Type B pancreatic cell (in vitro differentiated cells): ENCODE measurements at regions not wholly inside any gene's neighbourhood (a gene's known extent, or its start where the extent isn't known, plus 50 kb on each side); places are given as distances from the start of the nearest gene placed in this dataset.

Experiments
- DNase-seq: peaks from one replicate; pipeline ENCODE4 v3.0.0; 2021; ENCODE audit warnings: mixed read lengths; ENCODE audit not compliant: unreplicated experiment; ENCODE audit errors: extremely low spot score
- H3K27ac Mint-ChIP-seq: 2 replicates; pipeline ENCODE4 v1.8.0; 2021; ENCODE audit warnings: mild to moderate bottlenecking, mixed read lengths
- H3K27me3 Mint-ChIP-seq: 2 replicates; pipeline ENCODE4 v1.8.0; 2021; ENCODE audit warnings: mixed read lengths
- H3K36me3 Mint-ChIP-seq: 2 replicates; pipeline ENCODE4 v1.8.0; 2021; ENCODE audit warnings: mixed read lengths
- H3K4me1 Mint-ChIP-seq: one replicate; pipeline ENCODE4 v1.8.0; 2021; ENCODE audit warnings: mixed read lengths; ENCODE audit not compliant: unreplicated experiment
- H3K4me3 Mint-ChIP-seq: 2 replicates; pipeline ENCODE4 v1.8.0; 2021; ENCODE audit warnings: mild to moderate bottlenecking, mixed read lengths
- H3K9me3 Mint-ChIP-seq: 2 replicates; pipeline ENCODE4 v1.8.0; 2021; ENCODE audit warnings: mixed read lengths
- CTCF ChIP-seq: fragments of 200-600 bp; sonication (generic); conservative IDR thresholded peaks from 2 replicates; pipeline ENCODE4 v1.5.0; 2021; ENCODE audit warnings: antibody characterized with exemption, mild to moderate bottlenecking

GRCh38 chr4:173883821-173884220 lies 353.8 kb upstream of the HAND2 start:
- Mint-ChIP-seq H3K9me3 (peaks cover 10% of the 10 kb centered on the region), H3K4me1 (peaks cover 10% of the 10 kb centered on the region), H3K4me3 (no peak overlapping the region), H3K27me3 (no peaks in the 10 kb centered on the region), H3K36me3 (no peaks in the 10 kb centered on the region), H3K27ac (no peak overlapping the region)
- no peak for TF ChIP-seq CTCF
- no peak for DNase-seq

- H3K36me3 Mint-ChIP-seq, result no peaks in the 10 kb centered on the region
- no peak for TF ChIP-seq CTCF
- H3K27ac Mint-ChIP-seq, result no peak overlapping the region
- H3K27me3 Mint-ChIP-seq, result no peaks in the 10 kb centered on the region
- DNase-seq, result no peak
- peaks cover 10% of the 10 kb centered on the region for H3K4me1 Mint-ChIP-seq
- no peaks in the 10 kb centered on the region for H3K9me3 Mint-ChIP-seq
- no peak overlapping the region for H3K4me3 Mint-ChIP-seq
Measured at GRCh38 chr4:173880897-173881296, 350.9 kb upstream of the HAND2 start.

- TF ChIP-seq CTCF, result no peak
- Mint-ChIP-seq H3K4me1 (peaks cover 10% of the 10 kb centered on the region), H3K4me3 (no peak overlapping the region), H3K27ac (no peak overlapping the region), H3K9me3 (no peaks in the 10 kb centered on the region), H3K27me3 (no peaks in the 10 kb centered on the region), H3K36me3 (no peaks in the 10 kb centered on the region)
- no peak for DNase-seq
Measured at GRCh38 chr4:173879509-173879908, 349.5 kb upstream of the HAND2 start.

- Mint-ChIP-seq H3K36me3 (no peaks in the 10 kb centered on the region), H3K4me1 (peaks cover 10% of the 10 kb centered on the region), H3K9me3 (no peaks in the 10 kb centered on the region), H3K27ac (no peak overlapping the region), H3K27me3 (no peaks in the 10 kb centered on the region), H3K4me3 (no peak overlapping the region)
- TF ChIP-seq CTCF, result no peak
- DNase-seq, result no peak
Measured at GRCh38 chr4:173878701-173879100, 348.7 kb upstream of the HAND2 start.

GRCh38 chr4:173871643-173872042 lies 341.6 kb upstream of the HAND2 start:
- H3K36me3 Mint-ChIP-seq, result no peaks in the 10 kb centered on the region
- no peak for DNase-seq
- no peaks in the 10 kb centered on the region for H3K4me1 Mint-ChIP-seq
- no peaks in the 10 kb centered on the region for H3K9me3 Mint-ChIP-seq
- no peaks in the 10 kb centered on the region for H3K27me3 Mint-ChIP-seq
- no peak overlapping the region for H3K27ac Mint-ChIP-seq
- TF ChIP-seq CTCF, result no peak
- no peak overlapping the region for H3K4me3 Mint-ChIP-seq
